Activated T-helper 1 cell treated with anti-CD3 and anti-CD28 coated beads, Interleukin-12 subunit alpha, Interleukin-12 subunit beta, Interleukin-2, Interleukin-4 antibody, amounts not matched to agents 30 ng/mL and 10 ng/mL and 1 ng/mL, durations not matched to agents 14 hours and 24 hours and 36 hours (primary cell): ENCODE measurements at regions not wholly inside any gene's neighbourhood (a gene's known extent, or its start where the extent isn't known, plus 50 kb on each side); places are given as distances from the start of the nearest gene placed in this dataset.

ENCODE experiments used
- DNase-seq: peaks from one replicate; pipeline ENCODE4 v3.0.0; 2021; ENCODE audit warnings: low spot score
- H3K27ac Mint-ChIP-seq: one replicate; pipeline ENCODE4 v1.8.0; 2021; ENCODE audit warnings: mild to moderate bottlenecking, mixed read lengths
- H3K27me3 Mint-ChIP-seq: one replicate; pipeline ENCODE4 v1.8.0; 2022; ENCODE audit warnings: mild to moderate bottlenecking, moderate library complexity, mixed read lengths; ENCODE audit not compliant: insufficient read depth
- H3K36me3 Mint-ChIP-seq: one replicate; pipeline ENCODE4 v1.8.0; 2021; ENCODE audit warnings: low read depth, mixed read lengths
- H3K4me1 Mint-ChIP-seq: one replicate; pipeline ENCODE4 v1.8.0; 2021; ENCODE audit warnings: low read depth, mixed read lengths
- H3K4me3 Mint-ChIP-seq: one replicate; pipeline ENCODE4 v1.8.0; 2021; ENCODE audit warnings: mild to moderate bottlenecking, moderate library complexity, mixed read lengths
- H3K9me3 Mint-ChIP-seq: one replicate; pipeline ENCODE4 v1.8.0; 2021; ENCODE audit warnings: mixed read lengths
- intact Hi-C: fragments of 100-400 bp; cut with micrococcal nuclease; formaldehyde crosslinking; loops from one replicate; pipeline ENCODE4 v1.15.1; 2024

GRCh38 chr11:69409812-69410645 is 71.4 kb upstream of the LINC01488 start:
- Mint-ChIP-seq H3K4me3 (no peak overlapping the region), H3K27ac (no peak overlapping the region), H3K9me3 (no peaks in the 10 kb centered on the region), H3K4me1 (peaks cover 9% of the 10 kb centered on the region), H3K27me3 (peaks cover 21% of the 10 kb centered on the region), H3K36me3 (no peaks in the 10 kb centered on the region)
- DNase-seq: no peak
- intact Hi-C loops: no loop called here

GRCh38 chr11:69411257-69411924 is 70.1 kb upstream of the LINC01488 start:
- no peak overlapping the region for H3K4me3 Mint-ChIP-seq
- DNase-seq: no peak
- no peak overlapping the region for H3K27ac Mint-ChIP-seq
- peaks cover 9% of the 10 kb centered on the region for H3K4me1 Mint-ChIP-seq
- no peaks in the 10 kb centered on the region for H3K9me3 Mint-ChIP-seq
- peaks cover 15% of the 10 kb centered on the region for H3K27me3 Mint-ChIP-seq
- intact Hi-C loops: no loop called here
- H3K36me3 Mint-ChIP-seq: no peaks in the 10 kb centered on the region

GRCh38 chr11:69413015-69413801 is 68.3 kb upstream of the LINC01488 start:
- Mint-ChIP-seq H3K4me1 (peaks cover 9% of the 10 kb centered on the region), H3K36me3 (no peaks in the 10 kb centered on the region), H3K4me3 (no peak overlapping the region), H3K27ac (no peak overlapping the region), H3K9me3 (no peaks in the 10 kb centered on the region), H3K27me3 (peaks cover 4% of the 10 kb centered on the region)
- intact Hi-C loops: no loop called here
- DNase-seq: no peak

GRCh38 chr11:69413993-69414392 is 67.5 kb upstream of the LINC01488 start:
- no peak for DNase-seq
- intact Hi-C loops: no loop called here
- H3K9me3 Mint-ChIP-seq: no peaks in the 10 kb centered on the region
- H3K27me3 Mint-ChIP-seq: peaks cover 2% of the 10 kb centered on the region
- H3K4me1 Mint-ChIP-seq: peaks cover 9% of the 10 kb centered on the region
- no peak overlapping the region for H3K4me3 Mint-ChIP-seq
- no peaks in the 10 kb centered on the region for H3K36me3 Mint-ChIP-seq
- no peak overlapping the region for H3K27ac Mint-ChIP-seq

- Mint-ChIP-seq H3K4me1 (peaks cover 8% of the 10 kb centered on the region), H3K36me3 (no peaks in the 10 kb centered on the region), H3K27ac (no peak overlapping the region), H3K9me3 (no peaks in the 10 kb centered on the region), H3K27me3 (peaks cover 2% of the 10 kb centered on the region), H3K4me3 (no peak overlapping the region)
- DNase-seq: no peak
- intact Hi-C loops: no loop called here
Measured at GRCh38 chr11:69414773-69415187, 66.7 kb upstream of the LINC01488 start.

GRCh38 chr11:69415411-69416142 is 65.9 kb upstream of the LINC01488 start:
- intact Hi-C loops: no loop called here
- Mint-ChIP-seq H3K4me3 (no peak overlapping the region), H3K4me1 (peaks cover 4% of the 10 kb centered on the region), H3K27ac (no peak overlapping the region), H3K9me3 (no peaks in the 10 kb centered on the region), H3K36me3 (no peaks in the 10 kb centered on the region), H3K27me3 (peaks cover 2% of the 10 kb centered on the region)
- DNase-seq: no peak

- intact Hi-C loops: no loop called here
- H3K36me3 Mint-ChIP-seq: no peaks in the 10 kb centered on the region
- no peak for DNase-seq
- peaks cover 4% of the 10 kb centered on the region for H3K4me1 Mint-ChIP-seq
- H3K27ac Mint-ChIP-seq: no peak overlapping the region
- no peak overlapping the region for H3K4me3 Mint-ChIP-seq
- no peaks in the 10 kb centered on the region for H3K27me3 Mint-ChIP-seq
- no peaks in the 10 kb centered on the region for H3K9me3 Mint-ChIP-seq
Measured at GRCh38 chr11:69416143-69416515, 65.3 kb upstream of the LINC01488 start.

- no peak for DNase-seq
- Mint-ChIP-seq H3K27ac (no peak overlapping the region), H3K4me3 (no peak overlapping the region), H3K36me3 (no peaks in the 10 kb centered on the region), H3K9me3 (no peaks in the 10 kb centered on the region), H3K27me3 (no peaks in the 10 kb centered on the region), H3K4me1 (no peaks in the 10 kb centered on the region)
- intact Hi-C loops: no loop called here
Measured at GRCh38 chr11:69416762-69417698, 64.4 kb upstream of the LINC01488 start.

GRCh38 chr11:69417699-69418085 is 63.8 kb upstream of the LINC01488 start:
- no peak for DNase-seq
- Mint-ChIP-seq H3K27ac (no peak overlapping the region), H3K4me1 (no peaks in the 10 kb centered on the region), H3K36me3 (no peaks in the 10 kb centered on the region), H3K9me3 (no peaks in the 10 kb centered on the region), H3K27me3 (no peaks in the 10 kb centered on the region), H3K4me3 (no peak overlapping the region)
- intact Hi-C loops: no loop called here

- H3K27ac Mint-ChIP-seq: no peak overlapping the region
- no peak for DNase-seq
- H3K4me1 Mint-ChIP-seq: no peaks in the 10 kb centered on the region
- peaks cover 2% of the 10 kb centered on the region for H3K9me3 Mint-ChIP-seq
- intact Hi-C loops: no loop called here
- no peaks in the 10 kb centered on the region for H3K36me3 Mint-ChIP-seq
- H3K4me3 Mint-ChIP-seq: no peak overlapping the region
- no peaks in the 10 kb centered on the region for H3K27me3 Mint-ChIP-seq
Measured at GRCh38 chr11:69418576-69419296, 62.7 kb upstream of the LINC01488 start.

- H3K36me3 Mint-ChIP-seq: no peaks in the 10 kb centered on the region
- no peaks in the 10 kb centered on the region for H3K4me1 Mint-ChIP-seq
- peaks cover 12% of the 10 kb centered on the region for H3K9me3 Mint-ChIP-seq
- no peaks in the 10 kb centered on the region for H3K27me3 Mint-ChIP-seq
- H3K27ac Mint-ChIP-seq: no peak overlapping the region
- DNase-seq: no peak
- intact Hi-C loops: loop anchor here (10.0 kb wide), 1 partner anchor 135 kb away; no protein-coding TSS in a partner anchor
- H3K4me3 Mint-ChIP-seq: no peak overlapping the region
Measured at GRCh38 chr11:69419662-69420395, 61.6 kb upstream of the LINC01488 start.
